ENCODE measurements at regions not wholly inside any gene's neighbourhood (a gene's known extent, or its start where the extent isn't known, plus 50 kb on each side); places are given as distances from the start of the nearest gene placed in this dataset.

DNA sequence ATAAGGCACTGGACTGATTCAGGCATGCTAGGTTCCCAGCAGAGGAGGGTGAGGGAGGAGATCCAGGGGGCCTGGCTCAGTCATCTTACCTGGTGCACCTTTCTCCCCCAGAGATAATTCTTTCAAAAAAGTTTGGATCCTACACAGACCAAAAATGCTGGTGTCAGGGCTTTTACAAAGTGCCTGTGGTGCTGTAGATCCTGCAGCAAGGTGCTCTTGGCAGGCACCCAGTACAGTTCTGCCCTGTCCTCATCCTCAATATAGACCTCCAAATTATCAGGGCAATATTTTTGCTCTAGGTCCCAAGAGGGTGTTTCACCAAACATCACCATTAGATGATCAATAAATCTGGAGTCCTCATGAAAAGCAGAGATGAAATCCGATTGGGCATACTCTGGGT is 78.5 kb upstream of the IGFBP3 start:
- POLR2A ChIA-PET, result no interaction called here
- intact Hi-C loops (cut with micrococcal nuclease), result no loop called here

DNA sequence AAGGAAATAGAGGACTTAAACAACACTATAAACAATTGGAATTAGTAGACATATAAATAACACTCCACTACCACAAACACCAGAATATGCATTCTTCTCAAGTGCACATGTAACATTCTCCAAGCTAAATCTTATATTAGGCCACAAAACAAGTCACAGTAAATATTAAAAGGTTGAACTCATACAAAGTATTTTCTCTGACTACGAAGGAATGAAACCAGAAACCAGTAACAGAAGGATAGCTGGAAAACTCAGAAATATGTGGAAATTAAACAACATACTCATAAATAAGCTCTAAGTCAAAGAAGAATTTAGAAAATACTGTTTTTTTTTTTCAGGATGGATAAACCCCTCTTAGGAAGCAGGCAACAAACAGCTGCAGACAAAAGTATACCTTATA is 77.4 kb upstream of the IGFBP3 start:
- ChIA-PET POLR2A (no interaction called here), RAD21 (ENCODE audit: low non-redundant PET in 1 of 2, low total read pairs in 2 of 2, uncharacterized antibody in 2 of 2, unreplicated experiment in 2 of 2) (no interaction called here), CTCF (interaction anchor here (0.7 kb wide), 1 partner anchor 261 kb away, joined by 3 read pairs; no protein-coding TSS in a partner anchor)
- no peak overlapping the region for H3K4me2 ChIP-seq (ENCODE audit: low read length)
- no peak for ATAC-seq
- H3K79me2 ChIP-seq (ENCODE audit: insufficient read depth, low read length), result no peaks in the 10 kb centered on the region
- H4K20me1 ChIP-seq (ENCODE audit: insufficient read depth), result no peaks in the 10 kb centered on the region
- BruUV-seq (replicated peaks), result no TSS peak
- H3K9me3 ChIP-seq (ENCODE audit: control insufficient read depth in 1 of 2, insufficient read depth in 1 of 2, low read depth in 1 of 2, low read length in 2 of 2), result peaks cover 0 to 3% of the 10 kb centered on the region in 2 experiments; a peak in 1 of 4 replicates
- no peaks in the 10 kb centered on the region for H3K36me3 ChIP-seq (ENCODE audit: control insufficient read depth in 1 of 2, insufficient read depth in 2 of 2, low read length in 2 of 2)
- no peaks in the 10 kb centered on the region for H3K27me3 ChIP-seq (ENCODE audit: insufficient read depth, low read length)
- no peak overlapping the region for H2AFZ ChIP-seq (ENCODE audit: low read depth, low read length, poor library complexity, severe bottlenecking)
- H3K27ac ChIP-seq (ENCODE audit: low read depth, low read length), result no peak overlapping the region
- H3K4me1 ChIP-seq (ENCODE audit: control insufficient read depth in 1 of 2, insufficient read depth in 2 of 2, low read length in 2 of 2), result peaks cover 0 to under 1% of the 10 kb centered on the region in 2 experiments; a peak in 1 of 4 replicates
- intact Hi-C loops (cut with micrococcal nuclease), result no loop called here
- DNase-seq (ENCODE audit: low read depth, low spot score), result no peak
- H3K9me2 ChIP-seq (ENCODE audit: insufficient read depth), result no peaks in the 10 kb centered on the region
- H3K9ac ChIP-seq (ENCODE audit: low read length), result no peak overlapping the region
- no peak overlapping the region for H3K4me3 ChIP-seq (replicated peaks in 1 of 2; ENCODE audit: low read depth in 1 of 2, low read length in 2 of 2)
- TF ChIP-seq MAX (IDR thresholded peaks at IDR 0.05) (no peak), SRF (IDR thresholded peaks at IDR 0.05; ENCODE audit: low read depth) (no peak), EZH2phosphoT487 (IDR thresholded peaks at IDR 0.05; ENCODE audit: borderline replicate concordance) (no peak), ELF1 (IDR thresholded peaks at IDR 0.05; ENCODE audit: borderline replicate concordance, low read depth) (no peak), CTCF (IDR thresholded peaks at IDR 0.05 in 2 of 3, conservative IDR thresholded peaks at IDR 0.05 in 1 of 3; ENCODE audit: borderline replicate concordance in 1 of 3, insufficient read depth in 1 of 3, low read depth in 2 of 3, low read length in 2 of 3) (no peak), JUND (IDR thresholded peaks at IDR 0.05) (no peak), TCF7L2 (IDR thresholded peaks at IDR 0.05; ENCODE audit: borderline replicate concordance, extremely low read depth, insufficient read depth, insufficient read length) (no peak), ATF3 (IDR thresholded peaks at IDR 0.05) (no peak)
- TF ChIP-seq, protein P1, sequence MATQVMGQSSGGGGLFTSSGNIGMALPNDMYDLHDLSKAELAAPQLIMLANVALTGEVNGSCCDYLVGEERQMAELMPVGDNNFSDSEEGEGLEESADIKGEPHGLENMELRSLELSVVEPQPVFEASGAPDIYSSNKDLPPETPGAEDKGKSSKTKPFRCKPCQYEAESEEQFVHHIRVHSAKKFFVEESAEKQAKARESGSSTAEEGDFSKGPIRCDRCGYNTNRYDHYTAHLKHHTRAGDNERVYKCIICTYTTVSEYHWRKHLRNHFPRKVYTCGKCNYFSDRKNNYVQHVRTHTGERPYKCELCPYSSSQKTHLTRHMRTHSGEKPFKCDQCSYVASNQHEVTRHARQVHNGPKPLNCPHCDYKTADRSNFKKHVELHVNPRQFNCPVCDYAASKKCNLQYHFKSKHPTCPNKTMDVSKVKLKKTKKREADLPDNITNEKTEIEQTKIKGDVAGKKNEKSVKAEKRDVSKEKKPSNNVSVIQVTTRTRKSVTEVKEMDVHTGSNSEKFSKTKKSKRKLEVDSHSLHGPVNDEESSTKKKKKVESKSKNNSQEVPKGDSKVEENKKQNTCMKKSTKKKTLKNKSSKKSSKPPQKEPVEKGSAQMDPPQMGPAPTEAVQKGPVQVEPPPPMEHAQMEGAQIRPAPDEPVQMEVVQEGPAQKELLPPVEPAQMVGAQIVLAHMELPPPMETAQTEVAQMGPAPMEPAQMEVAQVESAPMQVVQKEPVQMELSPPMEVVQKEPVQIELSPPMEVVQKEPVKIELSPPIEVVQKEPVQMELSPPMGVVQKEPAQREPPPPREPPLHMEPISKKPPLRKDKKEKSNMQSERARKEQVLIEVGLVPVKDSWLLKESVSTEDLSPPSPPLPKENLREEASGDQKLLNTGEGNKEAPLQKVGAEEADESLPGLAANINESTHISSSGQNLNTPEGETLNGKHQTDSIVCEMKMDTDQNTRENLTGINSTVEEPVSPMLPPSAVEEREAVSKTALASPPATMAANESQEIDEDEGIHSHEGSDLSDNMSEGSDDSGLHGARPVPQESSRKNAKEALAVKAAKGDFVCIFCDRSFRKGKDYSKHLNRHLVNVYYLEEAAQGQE (IDR thresholded peaks at IDR 0.05; ENCODE audit: low read depth), result no peak
- TF ChIP-seq, protein P2, sequence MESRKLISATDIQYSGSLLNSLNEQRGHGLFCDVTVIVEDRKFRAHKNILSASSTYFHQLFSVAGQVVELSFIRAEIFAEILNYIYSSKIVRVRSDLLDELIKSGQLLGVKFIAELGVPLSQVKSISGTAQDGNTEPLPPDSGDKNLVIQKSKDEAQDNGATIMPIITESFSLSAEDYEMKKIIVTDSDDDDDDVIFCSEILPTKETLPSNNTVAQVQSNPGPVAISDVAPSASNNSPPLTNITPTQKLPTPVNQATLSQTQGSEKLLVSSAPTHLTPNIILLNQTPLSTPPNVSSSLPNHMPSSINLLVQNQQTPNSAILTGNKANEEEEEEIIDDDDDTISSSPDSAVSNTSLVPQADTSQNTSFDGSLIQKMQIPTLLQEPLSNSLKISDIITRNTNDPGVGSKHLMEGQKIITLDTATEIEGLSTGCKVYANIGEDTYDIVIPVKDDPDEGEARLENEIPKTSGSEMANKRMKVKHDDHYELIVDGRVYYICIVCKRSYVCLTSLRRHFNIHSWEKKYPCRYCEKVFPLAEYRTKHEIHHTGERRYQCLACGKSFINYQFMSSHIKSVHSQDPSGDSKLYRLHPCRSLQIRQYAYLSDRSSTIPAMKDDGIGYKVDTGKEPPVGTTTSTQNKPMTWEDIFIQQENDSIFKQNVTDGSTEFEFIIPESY (IDR thresholded peaks at IDR 0.05; ENCODE audit: extremely low read depth, insufficient replicate concordance, low read length), result no peak

More for the DNA sequence above, 78.5 kb upstream of the IGFBP3 start:
- BruUV-seq (replicated peaks), result no TSS peak
- Histone ChIP-seq H2AFZ (ENCODE audit: low read depth, low read length, poor library complexity, severe bottlenecking) (no peak overlapping the region), H3K4me1 (ENCODE audit: control insufficient read depth in 1 of 2, insufficient read depth in 2 of 2, low read length in 2 of 2) (peaks cover 0 to 11% of the 10 kb centered on the region in 2 experiments; a peak in 2 of 4 replicates), H4K20me1 (ENCODE audit: insufficient read depth) (no peaks in the 10 kb centered on the region), H3K9ac (ENCODE audit: low read length) (no peak overlapping the region), H3K27ac (ENCODE audit: low read depth, low read length) (no peak overlapping the region), H3K4me3 (replicated peaks in 1 of 2; ENCODE audit: low read depth in 1 of 2, low read length in 2 of 2) (no peak overlapping the region), H3K36me3 (ENCODE audit: control insufficient read depth in 1 of 2, insufficient read depth in 2 of 2, low read length in 2 of 2) (no peaks in the 10 kb centered on the region), H3K9me3 (ENCODE audit: control insufficient read depth in 1 of 2, insufficient read depth in 1 of 2, low read depth in 1 of 2, low read length in 2 of 2) (peaks cover 0 to 3% of the 10 kb centered on the region in 2 experiments; a peak in 1 of 4 replicates), H3K79me2 (ENCODE audit: insufficient read depth, low read length) (no peaks in the 10 kb centered on the region), H3K27me3 (ENCODE audit: insufficient read depth, low read length) (no peaks in the 10 kb centered on the region), H3K9me2 (ENCODE audit: insufficient read depth) (no peaks in the 10 kb centered on the region), H3K4me2 (ENCODE audit: low read length) (no peak overlapping the region)
- TF ChIP-seq EZH2phosphoT487 (IDR thresholded peaks at IDR 0.05; ENCODE audit: borderline replicate concordance) (no peak), ZNF274 (IDR thresholded peaks at IDR 0.05; ENCODE audit: low read depth, low read length) (no peak), EZH2 (IDR thresholded peaks at IDR 0.05) (no peak), YY1 (IDR thresholded peaks at IDR 0.05; ENCODE audit: extremely low read depth, insufficient replicate concordance, low read depth, low read length) (no peak)
- DNase-seq (ENCODE audit: low read depth, low spot score) (no peak), ATAC-seq (no peak)
- CTCF ChIA-PET, result no interaction called here
- RAD21 ChIA-PET (ENCODE audit: low non-redundant PET in 1 of 2, low total read pairs in 2 of 2, uncharacterized antibody in 2 of 2, unreplicated experiment in 2 of 2), result no interaction called here
